RCC 7860 (cell line): ENCODE measurements at regions not wholly inside any gene's neighbourhood (a gene's known extent, or its start where the extent isn't known, plus 50 kb on each side); places are given as distances from the start of the nearest gene placed in this dataset.

Experiments used
- DNase-seq: peaks from one replicate; pipeline ENCODE4 v3.0.0-alpha.2; 2015; ENCODE audit warnings: low spot score
- FAIRE-seq: peaks from 2 replicates; lab custom pipeline; 2012; peaks lifted over from hg19 to GRCh38; lab: Jason Lieb, UNC

GRCh38 chr1:212557739-212558692 lies 50.5 kb upstream of the ATF3 start:
- FAIRE-seq (no peak), DNase-seq (no peak)

GRCh38 chr1:212558693-212559480 lies 49.7 kb upstream of the ATF3 start:
- FAIRE-seq (no peak), DNase-seq (peak; percentile 71)
